ENCODE measurements at regions not wholly inside any gene's neighbourhood (a gene's known extent, or its start where the extent isn't known, plus 50 kb on each side); places are given as distances from the start of the nearest gene placed in this dataset.

DNA sequence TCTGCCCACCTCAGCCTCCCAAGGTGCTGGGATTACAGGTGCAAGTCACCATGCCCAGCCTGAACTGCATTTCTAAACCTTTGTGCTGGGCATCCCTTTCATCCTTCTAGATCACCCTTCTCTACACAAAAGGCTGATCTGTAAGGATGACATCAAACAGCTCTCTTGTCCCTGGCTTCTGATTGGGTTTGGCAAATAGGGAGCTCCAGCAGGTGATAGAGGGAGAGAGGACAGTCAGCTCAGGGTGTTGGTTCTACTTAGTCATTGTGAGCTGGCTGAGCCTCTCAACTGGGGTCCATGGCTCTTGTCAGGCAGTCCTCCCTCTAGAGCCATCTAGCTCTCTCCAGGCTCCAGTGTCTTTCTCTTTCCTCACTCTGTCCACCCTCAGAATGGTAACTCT, 237.6 kb upstream of the JARID2 start (continued):
- TF ChIP-seq CTCF (IDR thresholded peaks at IDR 0.05 in 2 of 3, conservative IDR thresholded peaks at IDR 0.05 in 1 of 3; ENCODE audit: borderline replicate concordance in 1 of 3, insufficient read depth in 1 of 3, low read depth in 2 of 3, low read length in 2 of 3) (no peak), JUND (IDR thresholded peaks at IDR 0.05) (no peak), EZH2 (IDR thresholded peaks at IDR 0.05) (no peak), TCF7L2 (IDR thresholded peaks at IDR 0.05; ENCODE audit: borderline replicate concordance, extremely low read depth, insufficient read depth, insufficient read length) (no peak), RAD21 (IDR thresholded peaks at IDR 0.05; ENCODE audit: low read depth) (no peak)

DNA sequence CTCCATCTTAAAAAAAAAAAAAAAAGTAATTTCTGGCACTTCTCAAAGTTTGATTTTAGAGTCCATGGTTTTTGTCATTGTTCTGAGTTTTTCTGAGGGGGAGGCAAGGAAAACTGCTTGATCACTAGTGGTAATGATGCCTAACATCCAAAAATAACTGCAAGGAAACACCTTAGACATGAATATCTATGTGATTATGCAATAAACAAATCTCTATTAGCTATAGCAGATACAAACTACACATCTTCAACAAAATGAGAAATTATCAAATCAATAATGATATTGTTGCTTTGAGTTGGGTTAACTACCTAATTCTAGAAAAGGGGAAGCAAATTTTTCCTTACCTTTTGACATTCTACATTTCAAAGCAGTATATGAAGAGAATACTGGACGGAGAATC, 230.9 kb upstream of the JARID2 start:
- no peak overlapping the region for H3K4me3 ChIP-seq (replicated peaks in 1 of 2; ENCODE audit: low read depth in 1 of 2, low read length in 2 of 2)
- POLR2A ChIA-PET: no interaction called here
- DNase-seq (ENCODE audit: low read depth, low spot score) (no peak), ATAC-seq (no peak)
- no TSS peak for BruUV-seq (replicated peaks)
- intact Hi-C loops (cut with micrococcal nuclease): no loop called here
- no peak overlapping the region for H2AFZ ChIP-seq (ENCODE audit: low read depth, low read length, poor library complexity, severe bottlenecking)
- H3K9ac ChIP-seq (ENCODE audit: low read length): no peak overlapping the region
- no peaks in the 10 kb centered on the region for H3K79me2 ChIP-seq (ENCODE audit: insufficient read depth, low read length)
- CTCF ChIA-PET: no interaction called here
- no peaks in the 10 kb centered on the region for H3K9me2 ChIP-seq (ENCODE audit: insufficient read depth)
- no peaks in the 10 kb centered on the region for H3K9me3 ChIP-seq (ENCODE audit: control insufficient read depth in 1 of 2, insufficient read depth in 1 of 2, low read depth in 1 of 2, low read length in 2 of 2)
- H4K20me1 ChIP-seq (ENCODE audit: insufficient read depth): no peaks in the 10 kb centered on the region
- RAD21 ChIA-PET (ENCODE audit: low non-redundant PET in 1 of 2, low total read pairs in 2 of 2, uncharacterized antibody in 2 of 2, unreplicated experiment in 2 of 2): no interaction called here
- no peaks in the 10 kb centered on the region for H3K36me3 ChIP-seq (ENCODE audit: control insufficient read depth in 1 of 2, insufficient read depth in 2 of 2, low read length in 2 of 2)
- H3K27ac ChIP-seq (ENCODE audit: low read depth, low read length): no peak overlapping the region
- no peak overlapping the region for H3K4me2 ChIP-seq (ENCODE audit: low read length)
- H3K4me1 ChIP-seq (ENCODE audit: control insufficient read depth in 1 of 2, insufficient read depth in 2 of 2, low read length in 2 of 2): no peaks in the 10 kb centered on the region
- H3K27me3 ChIP-seq (ENCODE audit: insufficient read depth, low read length): no peaks in the 10 kb centered on the region
- no peak for TF ChIP-seq ZNF274 (IDR thresholded peaks at IDR 0.05; ENCODE audit: low read depth, low read length)
- TF ChIP-seq POLR2AphosphoS5 (IDR thresholded peaks at IDR 0.05; ENCODE audit: low read depth, low read length): no peak
- TF ChIP-seq CBX3 (IDR thresholded peaks at IDR 0.05; ENCODE audit: low read depth): no peak
- TF ChIP-seq, protein P1, sequence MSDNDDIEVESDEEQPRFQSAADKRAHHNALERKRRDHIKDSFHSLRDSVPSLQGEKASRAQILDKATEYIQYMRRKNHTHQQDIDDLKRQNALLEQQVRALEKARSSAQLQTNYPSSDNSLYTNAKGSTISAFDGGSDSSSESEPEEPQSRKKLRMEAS (IDR thresholded peaks at IDR 0.05): no peak
- no peak for TF ChIP-seq YY1 (IDR thresholded peaks at IDR 0.05; ENCODE audit: extremely low read depth, insufficient replicate concordance, low read depth, low read length)
- TF ChIP-seq ZFX (IDR thresholded peaks at IDR 0.05): no peak
- no peak for TF ChIP-seq FOSL1 (IDR thresholded peaks at IDR 0.05; ENCODE audit: low read depth)
- TF ChIP-seq EGR1 (IDR thresholded peaks at IDR 0.05; ENCODE audit: low read depth): no peak
- no peak for TF ChIP-seq EZH2phosphoT487 (IDR thresholded peaks at IDR 0.05; ENCODE audit: borderline replicate concordance)
- no peak for TF ChIP-seq POLR2A (IDR thresholded peaks at IDR 0.05; ENCODE audit: borderline replicate concordance, extremely low read depth, insufficient read depth, insufficient read length)
- TF ChIP-seq, protein P2, sequence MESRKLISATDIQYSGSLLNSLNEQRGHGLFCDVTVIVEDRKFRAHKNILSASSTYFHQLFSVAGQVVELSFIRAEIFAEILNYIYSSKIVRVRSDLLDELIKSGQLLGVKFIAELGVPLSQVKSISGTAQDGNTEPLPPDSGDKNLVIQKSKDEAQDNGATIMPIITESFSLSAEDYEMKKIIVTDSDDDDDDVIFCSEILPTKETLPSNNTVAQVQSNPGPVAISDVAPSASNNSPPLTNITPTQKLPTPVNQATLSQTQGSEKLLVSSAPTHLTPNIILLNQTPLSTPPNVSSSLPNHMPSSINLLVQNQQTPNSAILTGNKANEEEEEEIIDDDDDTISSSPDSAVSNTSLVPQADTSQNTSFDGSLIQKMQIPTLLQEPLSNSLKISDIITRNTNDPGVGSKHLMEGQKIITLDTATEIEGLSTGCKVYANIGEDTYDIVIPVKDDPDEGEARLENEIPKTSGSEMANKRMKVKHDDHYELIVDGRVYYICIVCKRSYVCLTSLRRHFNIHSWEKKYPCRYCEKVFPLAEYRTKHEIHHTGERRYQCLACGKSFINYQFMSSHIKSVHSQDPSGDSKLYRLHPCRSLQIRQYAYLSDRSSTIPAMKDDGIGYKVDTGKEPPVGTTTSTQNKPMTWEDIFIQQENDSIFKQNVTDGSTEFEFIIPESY (IDR thresholded peaks at IDR 0.05; ENCODE audit: extremely low read depth, insufficient replicate concordance, low read length): no peak
- TF ChIP-seq CTCF (IDR thresholded peaks at IDR 0.05 in 2 of 3, conservative IDR thresholded peaks at IDR 0.05 in 1 of 3; ENCODE audit: borderline replicate concordance in 1 of 3, insufficient read depth in 1 of 3, low read depth in 2 of 3, low read length in 2 of 3): no peak
- TF ChIP-seq JUND (IDR thresholded peaks at IDR 0.05): no peak
- TF ChIP-seq SP1 (IDR thresholded peaks at IDR 0.05; ENCODE audit: low read depth): no peak
- TF ChIP-seq SIN3A (IDR thresholded peaks at IDR 0.05; ENCODE audit: low read depth): no peak
- no peak for TF ChIP-seq CEBPB (IDR thresholded peaks at IDR 0.05; ENCODE audit: low read depth)
- TF ChIP-seq ELF1 (IDR thresholded peaks at IDR 0.05; ENCODE audit: borderline replicate concordance, low read depth): no peak
- no peak for TF ChIP-seq ATF3 (IDR thresholded peaks at IDR 0.05)
- TF ChIP-seq SRF (IDR thresholded peaks at IDR 0.05; ENCODE audit: low read depth): no peak

All from HCT116 (cell line).